Fibroblast of skin of abdomen (primary cell): ENCODE measurements at regions not wholly inside any gene's neighbourhood (a gene's known extent, or its start where the extent isn't known, plus 50 kb on each side); places are given as distances from the start of the nearest gene placed in this dataset.
"Not testable (repeated sequence)": the region's sequence is repeated elsewhere in the genome, so short reads cannot be mapped to it uniquely, and the experiment has no call there.

Source experiments
- DNase-seq: peaks from one replicate; pipeline ENCODE4 v3.0.0-alpha.2; 2013

DNA sequence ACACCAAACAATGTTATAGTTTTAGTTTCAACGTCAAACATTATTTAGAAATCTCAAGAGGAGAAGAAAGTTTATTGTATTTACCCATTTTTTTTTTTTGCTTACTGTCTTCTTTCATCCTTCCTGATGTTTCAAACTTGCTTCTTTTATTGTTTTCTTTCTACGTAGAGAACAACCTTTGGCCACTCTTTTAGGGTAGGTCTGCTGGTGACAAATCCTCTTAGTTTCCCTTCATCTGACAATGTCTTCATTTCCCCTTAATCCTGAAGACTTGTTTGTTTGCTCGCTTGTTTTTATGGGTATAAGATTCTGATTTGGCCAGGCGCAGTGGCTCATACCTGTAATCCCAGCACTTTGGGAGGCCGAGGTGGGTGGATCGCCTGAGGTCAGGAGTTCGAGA lies 89.1 kb downstream of the RHOU start:
- no peak for DNase-seq

DNA sequence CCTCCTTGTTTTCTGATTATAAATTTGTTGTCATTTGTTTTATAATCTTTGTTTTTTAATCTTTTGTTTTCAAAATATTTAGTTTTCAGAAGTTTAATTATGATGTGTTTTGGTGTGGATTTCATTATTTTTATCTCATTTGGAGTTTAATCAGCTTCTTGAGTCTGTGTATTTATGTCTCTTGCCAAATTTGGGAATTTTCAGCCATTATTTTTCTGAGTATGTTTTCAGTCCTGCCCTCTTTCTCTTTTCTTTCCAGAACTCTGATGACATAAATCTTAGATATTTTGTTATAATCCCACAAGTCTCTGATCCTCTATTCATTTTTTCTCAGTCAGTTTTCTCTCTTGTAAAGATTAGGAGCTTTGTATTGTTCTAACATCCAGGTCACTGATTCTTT lies 89.8 kb downstream of the RHOU start:
- no peak for DNase-seq

DNA sequence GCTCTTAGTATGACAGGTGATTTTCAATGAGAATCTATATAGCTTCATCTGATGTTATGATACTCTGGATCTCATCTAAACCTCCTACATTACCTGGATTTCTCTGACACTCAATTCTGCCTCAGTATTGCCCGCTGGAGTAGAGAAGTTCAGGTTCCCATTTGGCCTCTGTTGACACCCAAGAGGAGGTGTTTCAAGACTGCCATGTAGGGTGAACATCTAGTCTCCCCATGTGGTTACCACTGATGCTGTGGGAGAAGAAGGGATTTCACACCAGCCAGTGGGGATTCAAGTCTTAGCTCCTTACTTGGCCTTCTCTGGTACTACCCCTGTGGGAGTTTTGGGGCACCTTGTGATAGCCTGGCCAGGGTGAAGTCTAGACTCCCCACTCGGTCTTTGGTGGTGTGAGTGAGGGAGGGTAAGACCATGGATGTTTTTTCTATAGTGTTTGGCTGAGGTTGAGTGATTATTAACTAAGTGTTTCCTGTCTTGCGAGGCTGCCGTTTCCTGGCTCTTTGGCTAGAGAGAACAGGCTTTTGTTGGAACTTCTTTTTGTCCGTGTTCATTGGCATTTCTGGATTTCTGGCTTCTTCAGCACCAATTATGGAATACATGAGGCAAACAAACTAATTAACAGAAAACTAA lies 90.7 kb downstream of the RHOU start:
- DNase-seq: no peak

- no peak for DNase-seq
Measured at GRCh38 chr1:228827019-228827418, 91.7 kb downstream of the RHOU start.

GRCh38 chr1:228828151-228828550 lies 92.9 kb downstream of the RHOU start:
- DNase-seq: no peak

- no peak for DNase-seq
Measured at GRCh38 chr1:228830185-228830953, 95.1 kb downstream of the RHOU start.

GRCh38 chr1:228830954-228831481 lies 95.7 kb downstream of the RHOU start:
- DNase-seq: peak; percentile 60

- DNase-seq: no peak
Measured at GRCh38 chr1:228833911-228834688, 98.8 kb downstream of the RHOU start.

GRCh38 chr1:228835456-228835855 lies 100.2 kb downstream of the RHOU start:
- no peak for DNase-seq

DNA sequence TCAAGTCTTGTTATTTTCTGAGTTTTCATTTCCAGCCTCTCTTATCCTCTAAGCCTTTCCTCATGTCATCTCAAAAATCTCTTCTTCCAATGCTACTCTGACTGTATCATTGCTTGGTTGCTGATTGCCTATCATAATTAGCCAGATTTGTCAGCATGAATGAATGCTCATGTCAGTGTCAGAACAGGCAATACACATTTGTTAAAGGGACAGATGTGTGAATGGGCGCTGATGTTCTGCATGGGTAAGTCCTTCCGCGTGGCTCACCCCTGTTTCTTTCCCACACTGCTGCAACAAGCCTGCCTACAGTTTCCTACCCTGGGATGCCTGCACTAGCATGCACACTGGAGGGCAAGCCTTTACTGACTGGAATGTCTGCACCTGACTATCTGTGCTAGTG lies 100.6 kb downstream of the RHOU start:
- no peak for DNase-seq

DNA sequence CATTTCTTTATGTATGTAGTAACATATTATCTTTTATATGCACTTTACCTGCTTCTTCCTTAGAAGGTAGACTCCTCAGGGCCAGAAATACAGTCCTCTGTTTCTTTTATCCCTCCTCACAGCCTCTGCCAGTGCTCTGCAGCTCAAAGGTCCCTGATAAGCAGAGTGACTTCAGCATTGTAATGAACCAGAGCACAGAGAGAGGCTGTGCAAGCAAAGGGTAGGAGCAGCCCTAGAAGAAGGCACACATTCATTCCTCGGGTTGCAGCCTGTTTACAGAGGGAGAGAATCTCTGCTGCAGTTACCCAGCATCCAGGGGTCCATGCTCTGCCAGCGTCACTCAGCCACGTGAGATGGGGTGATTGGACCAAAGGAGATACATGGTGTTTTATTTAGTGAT lies 101.1 kb downstream of the RHOU start:
- DNase-seq: no peak

- no peak for DNase-seq
Measured at GRCh38 chr1:228837032-228837431, 101.8 kb downstream of the RHOU start.

GRCh38 chr1:228837817-228838716 lies 102.8 kb downstream of the RHOU start:
- peak; percentile 53 for DNase-seq

DNA sequence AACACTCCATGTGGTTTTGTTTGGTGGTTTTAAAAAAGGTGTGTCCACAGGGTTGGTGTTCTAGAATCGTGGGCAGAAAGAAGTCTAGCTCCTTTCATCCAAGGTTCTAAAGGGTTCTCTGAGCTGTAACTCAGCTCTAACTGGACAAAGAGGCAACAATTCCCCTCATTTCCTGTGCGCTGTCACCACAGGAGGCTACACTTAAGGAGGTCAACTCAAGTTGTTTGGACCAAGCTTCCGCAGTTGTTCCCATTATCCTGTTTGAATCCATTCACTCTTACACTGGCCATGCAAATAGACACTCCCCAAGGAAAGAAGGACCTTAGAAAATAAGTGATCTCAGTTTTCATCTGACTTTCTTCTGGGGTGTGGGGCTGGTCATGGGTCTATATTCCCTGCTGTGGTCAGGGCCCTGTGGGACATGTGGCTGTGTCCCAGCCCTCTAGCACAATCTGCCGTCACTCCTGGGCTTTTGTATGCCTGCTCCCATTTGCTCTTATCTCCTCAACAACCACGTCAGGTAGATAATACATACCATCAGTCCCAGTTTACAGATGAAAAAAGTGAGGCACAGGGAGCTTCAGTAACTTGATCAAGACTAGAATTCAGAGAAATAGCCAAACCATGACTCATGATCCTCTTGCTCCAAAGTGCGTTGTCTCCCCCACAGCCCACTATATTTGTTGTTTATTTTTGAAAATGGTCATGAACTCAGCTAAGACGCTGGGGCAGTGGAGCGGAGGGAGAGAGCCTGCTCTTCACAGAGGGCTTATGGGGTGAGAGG lies 103.6 kb downstream of the RHOU start:
- no peak for DNase-seq

- DNase-seq: no peak
Measured at GRCh38 chr1:228839656-228840055, 104.4 kb downstream of the RHOU start.

DNA sequence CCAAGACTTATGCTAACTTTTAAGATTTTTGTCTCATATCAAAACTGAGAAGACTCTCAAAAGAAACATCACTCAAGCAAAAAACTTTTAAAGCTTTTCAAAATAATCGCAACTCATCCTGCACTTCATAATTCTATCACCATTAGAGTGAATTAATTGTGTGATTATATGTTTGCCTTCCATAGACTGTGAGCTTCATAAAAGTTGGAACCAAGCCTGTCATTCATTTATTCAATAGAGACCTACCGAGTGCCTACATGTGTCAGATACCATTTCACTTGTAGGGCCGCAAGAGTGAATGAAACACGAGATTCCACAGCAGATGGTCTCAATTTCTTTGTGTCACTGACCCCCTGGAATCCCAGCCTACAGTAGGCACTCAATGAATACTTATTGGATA lies 106.4 kb downstream of the RHOU start:
- no peak for DNase-seq

DNA sequence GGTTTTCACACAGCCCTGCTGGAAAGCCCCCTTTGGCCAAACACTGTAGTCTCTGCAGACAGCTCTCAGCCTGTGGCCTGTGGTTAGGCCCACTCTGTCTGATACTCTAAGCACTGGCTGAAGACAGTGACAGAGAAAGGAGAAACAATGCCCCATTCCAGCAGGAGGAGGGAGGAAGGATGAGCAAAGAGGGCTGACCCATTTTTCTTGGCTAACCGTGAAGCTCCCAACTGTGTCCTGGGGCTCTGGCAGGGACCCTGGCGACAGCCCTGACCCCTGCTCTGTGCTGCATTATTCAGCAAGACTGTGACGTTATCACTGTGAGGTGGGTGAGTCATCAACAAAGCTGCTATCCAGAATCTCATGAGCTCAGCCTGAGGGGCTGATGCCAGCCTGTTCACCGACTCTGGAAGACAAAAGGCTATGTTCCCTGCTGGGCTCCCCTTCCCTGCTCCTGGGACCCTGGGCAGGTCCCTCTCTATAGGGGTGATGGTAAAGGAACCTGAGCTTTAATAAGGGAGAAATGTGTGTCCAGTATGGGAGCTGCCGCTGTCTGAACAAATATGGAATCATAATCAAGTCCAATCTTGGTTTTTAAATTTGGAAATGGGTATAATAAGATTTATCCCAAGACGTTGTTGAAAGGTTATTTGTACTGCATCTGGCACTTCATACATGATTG lies 107.0 kb downstream of the RHOU start:
- DNase-seq: peak; percentile 69

DNA sequence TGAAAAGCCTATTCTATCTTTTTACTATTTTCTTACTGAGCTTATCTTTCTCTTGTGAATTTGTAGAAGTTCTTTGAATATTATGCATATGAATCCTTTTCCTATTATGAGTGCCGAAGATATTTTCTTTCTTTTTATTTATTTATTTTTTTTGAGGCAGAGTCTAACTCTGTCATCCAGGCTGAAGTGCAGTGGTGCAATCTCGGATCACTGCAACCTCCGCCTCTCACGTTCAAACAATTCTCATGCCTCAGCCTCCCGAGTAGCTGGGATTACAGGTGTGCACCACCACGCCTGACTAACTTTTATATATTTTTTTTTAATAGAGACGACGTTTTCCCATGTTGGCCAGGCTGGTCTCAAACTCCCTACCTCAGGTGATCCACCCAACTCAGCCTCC lies 109.8 kb downstream of the RHOU start:
- no peak for DNase-seq

- no peak for DNase-seq
Measured at GRCh38 chr1:228846952-228847351, 111.7 kb downstream of the RHOU start.

- not testable (repeated sequence) for DNase-seq
Measured at GRCh38 chr1:228847451-228847850, 112.2 kb downstream of the RHOU start.

DNA sequence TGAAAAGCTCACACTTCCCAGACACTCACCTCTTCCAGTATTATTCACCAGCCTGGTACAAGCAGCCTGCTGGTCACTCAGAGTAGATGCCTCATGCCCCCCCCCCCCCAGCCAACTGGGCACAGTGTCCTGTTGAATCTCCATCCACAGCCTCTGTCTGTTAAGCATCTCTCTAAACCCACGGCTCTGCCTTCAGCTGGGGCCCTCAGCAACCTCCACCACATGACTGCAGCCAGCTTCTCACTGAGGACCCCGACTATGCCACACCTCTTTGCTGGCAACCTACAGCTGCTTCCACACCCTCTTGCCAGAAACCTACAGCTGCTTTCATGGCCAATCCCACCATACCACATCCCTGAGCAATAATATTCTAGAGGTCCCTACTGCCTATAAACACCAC lies 113.1 kb downstream of the RHOU start:
- no peak for DNase-seq
